ENCODE measurements at regions not wholly inside any gene's neighbourhood (a gene's known extent, or its start where the extent isn't known, plus 50 kb on each side); places are given as distances from the start of the nearest gene placed in this dataset.
A peak's percentile ranks its signal among the peaks of the same experiment; 100 is the strongest.
"Not testable (repeated sequence)": the region's sequence is repeated elsewhere in the genome, so short reads cannot be mapped to it uniquely, and the experiment has no call there.

GRCh38 chr2:134041877-134042276, 212.0 kb upstream of the MGAT5 start:
- DNase-seq = no peak

DNA sequence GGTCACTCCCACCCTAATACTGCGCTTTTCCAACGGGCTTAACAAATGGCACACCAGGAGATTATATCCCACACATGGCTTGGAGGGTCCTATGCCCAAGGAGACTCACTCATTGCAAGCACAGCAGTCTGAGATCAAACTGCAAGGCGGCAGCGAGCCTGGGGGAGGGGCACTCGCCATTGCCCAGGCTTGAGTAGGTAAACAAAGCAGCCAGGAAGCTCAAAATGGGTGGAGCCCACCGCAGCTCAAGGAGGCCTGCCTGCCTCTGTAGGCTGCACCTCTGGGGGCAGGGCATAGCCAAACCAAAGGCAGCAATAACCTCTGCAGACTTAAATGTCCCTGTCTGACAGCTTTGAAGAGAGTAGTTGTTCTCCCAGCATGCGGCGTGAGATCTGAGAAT, 210.8 kb upstream of the MGAT5 start:
- not testable (repeated sequence) for DNase-seq

GRCh38 chr2:134052173-134052572, 201.7 kb upstream of the MGAT5 start:
- no peak for DNase-seq

DNA sequence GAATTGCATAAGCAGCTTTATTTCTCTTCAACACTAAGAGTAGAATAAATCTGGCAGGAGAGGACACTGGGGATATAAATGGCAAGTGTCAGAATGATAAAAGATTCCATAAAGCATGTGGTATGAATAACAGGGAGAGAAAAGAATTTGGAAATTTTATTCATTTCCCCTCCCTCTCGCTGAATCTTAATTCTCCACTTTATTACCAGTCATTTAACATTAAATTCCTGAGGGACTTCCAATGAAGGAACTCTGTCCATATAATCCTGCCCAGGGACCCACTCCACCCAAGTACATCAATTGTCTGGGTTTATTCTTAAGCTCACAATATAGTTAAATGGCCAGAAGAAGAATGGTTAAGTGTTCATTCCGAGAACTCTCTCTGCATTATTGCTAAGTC, 197.7 kb upstream of the MGAT5 start:
- no peak for DNase-seq

DNA sequence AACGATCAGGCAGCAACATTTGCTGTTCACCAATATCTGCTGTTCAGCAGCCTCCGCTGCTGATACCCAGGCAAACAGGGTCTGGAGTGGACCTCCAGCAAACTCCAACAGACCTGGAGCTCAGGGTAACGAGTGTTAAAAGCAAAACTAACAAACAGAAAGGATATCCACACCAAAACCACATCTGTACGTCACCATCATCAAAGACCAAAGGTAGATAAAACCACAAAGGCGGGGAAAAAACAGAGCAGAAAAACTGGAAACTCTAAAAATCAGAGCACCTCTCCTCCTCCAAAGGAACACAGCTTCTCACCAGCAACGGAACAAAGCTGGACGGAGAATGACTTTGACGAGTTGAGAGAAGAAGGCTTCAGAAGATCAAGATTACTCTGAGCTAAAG, 192.8 kb upstream of the MGAT5 start:
- not testable (repeated sequence) for DNase-seq

GRCh38 chr2:134062235-134062634, 191.6 kb upstream of the MGAT5 start:
- not testable (repeated sequence) for DNase-seq

DNA sequence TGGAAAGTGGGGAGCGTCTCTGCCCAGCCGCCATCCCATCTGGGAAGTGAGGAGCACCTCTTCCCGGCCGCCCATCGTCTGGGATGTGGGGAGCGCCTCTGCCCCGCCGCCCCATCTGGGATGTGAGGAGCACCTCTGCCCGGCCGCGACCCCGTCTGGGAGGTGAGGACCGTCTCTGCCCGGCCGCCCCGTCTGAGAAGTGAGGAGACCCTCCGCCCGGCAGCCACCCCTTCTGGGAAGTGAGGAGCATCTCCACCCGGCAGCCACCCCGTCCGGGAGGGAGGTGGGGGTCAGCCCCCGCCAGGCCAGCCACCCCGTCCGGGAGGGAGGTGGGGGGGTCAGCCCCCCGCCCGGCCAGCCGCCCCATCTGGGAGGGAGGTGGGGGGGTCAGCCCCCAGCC, 190.0 kb upstream of the MGAT5 start:
- DNase-seq = not testable (repeated sequence)

- no peak for DNase-seq
Measured at GRCh38 chr2:134070281-134070741, 183.6 kb upstream of the MGAT5 start.

DNA sequence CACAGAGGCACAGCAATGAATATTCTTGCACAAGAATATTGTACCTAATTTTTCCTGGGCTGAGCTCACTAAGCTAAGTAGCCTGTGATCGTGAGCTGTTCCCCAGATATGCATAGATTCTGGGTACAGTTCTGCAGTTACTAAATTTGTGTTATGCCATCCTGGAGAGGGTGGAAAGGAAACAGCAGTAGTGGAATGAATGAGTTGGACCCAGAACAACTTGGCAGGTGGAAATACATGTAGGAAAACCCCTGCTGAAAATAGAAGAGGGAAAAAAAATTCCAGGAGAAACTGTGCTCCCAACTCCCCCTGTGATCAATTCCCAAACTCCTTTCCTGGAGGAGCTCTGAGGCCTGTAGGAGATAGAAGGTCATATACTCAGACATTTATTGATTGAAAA, 181.5 kb upstream of the MGAT5 start:
- no peak for DNase-seq

DNA sequence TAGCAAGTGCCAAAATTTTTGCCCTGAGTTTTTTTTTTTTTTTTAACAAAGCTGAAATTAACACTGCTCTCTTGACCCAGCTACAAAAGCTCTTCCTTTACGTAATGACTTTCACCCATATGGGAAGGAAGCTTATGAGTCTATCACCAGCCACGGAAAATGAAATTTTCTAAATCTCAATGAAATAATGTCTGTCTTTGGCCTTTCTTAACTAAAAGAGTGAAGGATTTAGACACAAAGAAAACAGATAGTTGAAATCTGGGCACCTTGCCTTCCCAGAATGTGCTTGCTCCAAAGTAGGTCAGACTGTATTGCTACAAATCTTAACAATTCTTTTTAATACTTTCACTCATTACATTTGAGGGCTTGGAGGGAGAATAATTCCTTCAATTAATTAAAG, 180.8 kb upstream of the MGAT5 start:
- DNase-seq = no peak

DNA sequence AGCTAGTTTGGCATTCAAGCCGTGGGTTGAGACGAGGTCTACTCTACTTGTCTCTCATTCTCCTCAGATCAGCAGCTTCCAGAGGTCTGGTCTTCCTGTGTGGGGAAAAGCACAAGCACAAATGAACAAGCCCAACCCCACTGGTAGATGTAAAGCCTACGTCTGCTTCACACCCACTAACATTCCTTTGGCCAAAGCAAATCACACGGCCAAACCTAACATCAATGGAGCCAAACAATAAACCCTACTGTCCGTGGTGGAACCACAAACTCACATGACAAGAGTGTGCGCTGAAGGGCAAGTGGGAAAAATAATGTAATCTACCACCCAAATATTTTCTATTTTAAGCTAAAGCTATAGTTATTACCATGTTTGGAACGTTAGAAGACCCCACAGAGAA, 179.3 kb upstream of the MGAT5 start:
- no peak for DNase-seq

DNA sequence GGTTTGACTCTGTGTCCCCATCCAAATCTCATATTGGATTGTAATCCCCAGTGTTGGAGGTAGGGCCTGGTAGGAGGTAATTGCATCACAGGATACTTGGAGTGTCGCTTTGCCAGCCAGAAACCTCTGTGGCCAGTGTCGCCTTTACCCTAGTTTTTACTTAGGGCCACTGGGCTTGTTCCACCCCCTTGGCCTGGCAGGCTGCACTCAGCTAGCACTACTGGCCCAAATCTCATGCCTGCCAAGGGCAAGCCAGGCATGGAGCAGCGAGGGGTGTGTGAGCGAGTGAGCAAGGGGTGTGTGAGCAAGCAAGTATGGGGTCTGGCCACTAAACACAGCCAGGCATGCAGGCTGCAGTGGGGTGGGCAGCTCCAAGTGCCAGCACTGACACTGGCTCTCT, 178.7 kb upstream of the MGAT5 start:
- no peak for DNase-seq

GRCh38 chr2:134078354-134078753, 175.5 kb upstream of the MGAT5 start:
- no peak for DNase-seq

GRCh38 chr2:134079373-134079772, 174.5 kb upstream of the MGAT5 start:
- no peak for DNase-seq

DNA sequence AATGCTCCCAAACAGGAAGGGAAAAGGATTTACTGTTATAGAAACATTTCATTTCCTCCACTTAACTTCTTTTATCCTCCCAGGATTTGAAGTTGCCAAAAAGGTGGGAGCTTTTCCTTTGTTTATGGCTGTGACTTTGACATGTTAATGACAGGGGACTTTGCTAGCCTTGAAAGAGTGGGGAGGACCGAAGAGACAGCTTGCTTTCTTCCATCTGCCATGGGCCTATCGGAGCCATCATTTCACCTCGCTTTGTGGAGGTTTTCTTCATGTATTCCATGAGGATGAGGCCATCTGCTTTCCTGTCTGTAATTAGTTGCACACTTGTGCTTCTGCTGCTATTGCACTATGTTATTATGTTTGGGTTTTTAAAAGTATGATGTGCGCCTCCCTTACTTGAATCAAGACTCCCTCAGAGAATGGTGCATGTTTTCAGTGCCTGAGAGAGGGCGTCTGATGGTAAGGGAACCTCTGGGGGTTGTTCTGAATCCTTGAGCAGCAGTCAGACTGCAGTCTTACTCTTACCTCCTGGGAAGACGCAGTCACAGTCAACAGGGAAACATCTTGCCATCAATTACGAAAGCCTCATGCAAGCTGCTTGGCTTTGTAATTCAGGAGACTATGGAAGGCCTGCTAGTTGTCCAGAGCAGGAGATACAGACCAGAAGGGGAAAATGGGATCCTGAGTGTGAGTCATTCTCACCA, 173.3 kb upstream of the MGAT5 start:
- no peak for DNase-seq

- no peak for DNase-seq
Measured at GRCh38 chr2:134081238-134081938, 172.5 kb upstream of the MGAT5 start.

GRCh38 chr2:134083548-134083947, 170.3 kb upstream of the MGAT5 start:
- DNase-seq = no peak

- DNase-seq = no peak
Measured at GRCh38 chr2:134086594-134087219, 167.2 kb upstream of the MGAT5 start.

DNA sequence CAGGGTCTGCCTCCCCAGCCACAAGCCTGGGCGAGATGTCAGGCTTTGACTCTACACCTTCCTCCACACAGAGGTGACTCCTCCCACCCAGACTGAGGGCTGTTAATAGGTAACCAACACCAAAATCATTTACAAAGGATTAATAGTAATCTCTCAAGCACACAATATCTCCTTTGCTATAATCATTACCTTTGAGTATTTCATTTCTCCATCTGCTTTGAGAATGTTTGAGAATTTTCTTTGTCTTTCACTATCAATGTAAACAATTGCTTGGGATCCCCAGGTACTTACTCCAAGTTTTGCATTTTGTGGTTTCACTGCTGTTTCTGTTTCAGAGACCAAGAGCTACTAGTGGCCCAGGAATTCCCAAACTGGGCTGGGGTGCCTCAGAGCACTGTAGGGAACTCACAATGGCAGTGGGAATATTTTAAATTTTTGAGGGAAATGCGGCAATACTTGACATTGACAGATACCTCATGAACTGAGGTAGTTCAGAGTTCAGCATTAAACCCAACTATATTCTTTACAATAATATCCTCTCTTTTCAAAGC, 166.4 kb upstream of the MGAT5 start:
- DNase-seq = peak; percentile 26

DNA sequence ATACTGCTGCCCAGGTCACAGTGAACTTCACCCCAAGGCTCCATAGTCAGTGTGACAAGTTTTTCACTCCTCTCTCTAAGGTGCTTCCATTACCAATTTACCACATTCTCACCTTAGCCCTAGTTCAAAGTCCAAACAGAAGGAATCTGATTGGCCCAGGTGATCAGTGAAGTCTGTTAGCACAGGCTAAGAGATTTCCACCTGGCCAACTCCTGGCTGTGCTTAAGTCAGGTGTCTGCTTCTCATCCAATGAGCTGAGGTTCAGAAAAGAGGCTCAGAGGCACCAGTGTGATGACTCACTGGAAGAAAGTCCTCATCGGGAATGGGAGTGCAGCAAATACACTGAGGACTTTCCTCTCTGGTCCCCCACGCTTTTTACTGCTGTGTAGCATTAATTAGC, 164.4 kb upstream of the MGAT5 start:
- peak; percentile 48 for DNase-seq

DNA sequence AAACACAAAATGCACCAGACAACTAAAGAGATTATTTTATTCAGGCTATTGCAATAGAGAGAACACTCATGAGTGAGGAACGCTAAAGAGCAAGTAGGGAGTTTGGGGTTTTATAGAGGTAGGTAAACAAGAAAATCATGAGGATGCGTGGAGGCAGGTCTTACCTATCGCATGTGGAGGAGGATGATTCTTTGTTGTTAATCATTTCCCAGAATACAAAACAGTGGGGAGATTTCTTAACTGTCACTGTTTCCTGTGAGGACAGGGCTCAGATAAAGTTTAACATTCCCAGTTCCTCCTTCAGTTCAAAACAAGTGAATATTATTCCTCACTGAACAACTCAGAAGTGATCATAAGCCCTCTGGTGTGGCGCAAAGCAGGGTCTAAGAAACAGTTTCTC, 156.1 kb upstream of the MGAT5 start:
- DNase-seq = no peak

GRCh38 chr2:134098321-134098720, 155.6 kb upstream of the MGAT5 start:
- DNase-seq = no peak

GRCh38 chr2:134099273-134099672, 154.6 kb upstream of the MGAT5 start:
- DNase-seq = no peak

DNA sequence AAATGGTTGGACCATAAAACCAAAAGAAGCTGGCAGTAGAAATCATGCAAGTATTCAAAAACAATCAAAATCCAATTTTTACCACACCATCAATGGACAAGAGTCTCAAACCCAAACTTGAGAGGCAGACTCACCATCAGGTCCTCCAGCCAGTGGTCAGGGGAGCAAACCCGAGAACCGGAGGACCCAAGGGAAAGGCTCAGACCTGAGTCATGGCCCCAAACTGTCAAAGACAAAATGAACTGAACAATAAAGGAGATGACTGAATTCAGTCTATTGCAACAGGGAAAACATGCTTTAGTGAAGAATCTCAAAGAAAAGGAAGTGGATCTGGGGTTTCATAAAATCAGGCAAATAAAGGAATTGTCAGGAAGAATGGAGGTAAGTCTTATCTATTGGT, 150.7 kb upstream of the MGAT5 start:
- no peak for DNase-seq

Data from DMS53 (cell line).